22Rv1 (cell line): ENCODE measurements at regions not wholly inside any gene's neighbourhood (a gene's known extent, or its start where the extent isn't known, plus 50 kb on each side); places are given as distances from the start of the nearest gene placed in this dataset.

ENCODE experiments used
- CTCF ChIP-seq: fragments of 450-650 bp; IDR thresholded peaks from 2 replicates; pipeline ENCODE4 v1.5.1; 2017; ENCODE audit warnings: mild to moderate bottlenecking
- ZFX ChIP-seq: fragments of 450-650 bp; IDR thresholded peaks from 2 replicates; pipeline ENCODE4 v1.6.1; 2017; ENCODE audit warnings: antibody characterized with exemption, borderline replicate concordance

GRCh38 chr11:128266893-128267292, 320.5 kb downstream of the ETS1 start:
- TF ChIP-seq CTCF: no peak
- no peak for TF ChIP-seq ZFX
